H1 (cell line): ENCODE measurements at regions not wholly inside any gene's neighbourhood (a gene's known extent, or its start where the extent isn't known, plus 50 kb on each side); places are given as distances from the start of the nearest gene placed in this dataset.

Experiments used
- CTCF ChIA-PET: fragments of 300-600 bp; sonication (Branson Sonifier 250); formaldehyde crosslinking; loops from one replicate; lab custom pipeline; 2021; ENCODE audit not compliant: partially characterized antibody; lab: Charles Lee
- POLR2A ChIA-PET: fragments of 300-600 bp; sonication (Branson Sonifier 250); formaldehyde crosslinking; loops from one replicate; lab custom pipeline; 2021; ENCODE audit warnings: inconsistent platforms; ENCODE audit not compliant: partially characterized antibody; lab: Charles Lee
- DNase-seq, 2 experiments: peaks; one replicate each; pipeline versions ENCODE4 v3.0.0 to v3.0.0-alpha.2; 2010 to 2022; ENCODE audit warnings: low spot score in 2 of 2, low read depth in 1 of 2, mixed read lengths in 1 of 2
- FAIRE-seq: peaks from 2 replicates; lab custom pipeline; 2011; peaks lifted over from hg19 to GRCh38; lab: Jason Lieb, UNC
- H2AFZ ChIP-seq: 2 replicates; pipeline ENCODE4 v1.8.1; 2012; ENCODE audit warnings: low read length, inconsistent platforms
- H2AK5ac ChIP-seq: 2 replicates; pipeline ENCODE4 v1.6.1; 2013; ENCODE audit warnings: low read depth, low read length
- H2BK120ac ChIP-seq: replicated peaks from 2 replicates; pipeline ENCODE3; 2013; ENCODE audit warnings: low read depth, low read length, inconsistent platforms
- H2BK12ac ChIP-seq: 2 replicates; pipeline ENCODE4 v1.6.1; 2013; ENCODE audit warnings: low read depth, low read length
- H2BK15ac ChIP-seq: 2 replicates; pipeline ENCODE4 v1.6.1; 2013; ENCODE audit warnings: low read length
- H2BK20ac ChIP-seq: 2 replicates; pipeline ENCODE4 v1.6.1; 2013; ENCODE audit warnings: low read length
- H2BK5ac ChIP-seq: 2 replicates; pipeline ENCODE4 v1.6.1; 2013; ENCODE audit warnings: low read depth, low read length
- H3K14ac ChIP-seq: 2 replicates; pipeline ENCODE4 v1.6.1; 2013; ENCODE audit warnings: inconsistent platforms; ENCODE audit not compliant: insufficient read length
- H3K18ac ChIP-seq: 2 replicates; pipeline ENCODE4 v1.6.1; 2013; ENCODE audit warnings: low read length; ENCODE audit errors: extremely low read depth
- H3K23ac ChIP-seq: 2 replicates; pipeline ENCODE4 v1.6.1; 2013; ENCODE audit warnings: inconsistent platforms; ENCODE audit not compliant: insufficient read length
- H3K23me2 ChIP-seq: 2 replicates; pipeline ENCODE4 v1.6.1; 2013; ENCODE audit warnings: low read depth, low read length
- H3K27ac ChIP-seq: 2 replicates; pipeline ENCODE4 v1.6.1; 2011; ENCODE audit warnings: low read depth, low read length, inconsistent platforms
- H3K27me3 ChIP-seq, 4 experiments: replicated peaks in 1 of 4; 1 replicate in 1 of 4; 2 replicates in 3 of 4; pipeline versions ENCODE4 v1.6.1 to v1.8.1; 2011 to 2013; ENCODE audit warnings: low read length in 3 of 4, mild to moderate bottlenecking in 3 of 4, inconsistent platforms in 2 of 4, mixed read lengths in 2 of 4, moderate library complexity in 1 of 4; ENCODE audit not compliant: control insufficient read depth in 3 of 4, insufficient read depth in 3 of 4; ENCODE audit errors: extremely low read depth in 1 of 4
- H3K36me3 ChIP-seq, 4 experiments: 2 replicates each; pipeline versions ENCODE4 v1.6.1 to v1.8.1; 2011 to 2013; ENCODE audit warnings: mild to moderate bottlenecking in 4 of 4, low read length in 3 of 4, moderate library complexity in 2 of 4, control low read depth in 1 of 4, inconsistent platforms in 1 of 4; ENCODE audit not compliant: insufficient read depth in 4 of 4, control insufficient read depth in 2 of 4
- H3K4ac ChIP-seq: replicated peaks from 2 replicates; pipeline ENCODE3; 2013; ENCODE audit warnings: low read length, low read depth, mixed read lengths, inconsistent platforms; ENCODE audit not compliant: insufficient read length
- H3K4me1 ChIP-seq, 4 experiments: replicated peaks in 1 of 4; 1 replicate in 1 of 4; 2 replicates in 3 of 4; pipeline versions ENCODE4 v1.6.1 to v1.8.1; 2011 to 2013; ENCODE audit warnings: low read length in 3 of 4, inconsistent platforms in 2 of 4, mixed read lengths in 1 of 4; ENCODE audit not compliant: insufficient read depth in 4 of 4, control insufficient read depth in 3 of 4
- H3K4me2 ChIP-seq, 2 experiments: 2 replicates each; pipeline versions ENCODE4 v1.6.1 to v1.8.1; 2011 to 2013; ENCODE audit warnings: low read depth in 2 of 2, low read length in 2 of 2, control low read depth in 1 of 2, inconsistent platforms in 1 of 2, mild to moderate bottlenecking in 1 of 2; ENCODE audit not compliant: insufficient read depth in 1 of 2
- H3K4me3 ChIP-seq, 4 experiments: fragments of 200-600, 300-600 bp in 1 of 4; sonication (generic), shearing (Covaris generic), sonication (Bioruptor Twin) in 1 of 4; 2 replicates each; pipeline versions ENCODE4 v1.5.1 to v1.8.1; 2011 to 2016; ENCODE audit warnings: low read length in 4 of 4, low read depth in 3 of 4, control low read depth in 2 of 4, inconsistent platforms in 2 of 4, mild to moderate bottlenecking in 2 of 4, mixed read lengths in 1 of 4, moderate library complexity in 1 of 4; ENCODE audit not compliant: insufficient read depth in 2 of 4; ENCODE audit errors: extremely low read depth in 1 of 4
- H3K56ac ChIP-seq: replicated peaks from 2 replicates; pipeline ENCODE3; 2013; ENCODE audit warnings: low read depth, mild to moderate bottlenecking, mixed read lengths, low read length, inconsistent platforms; ENCODE audit not compliant: insufficient read length
- H3K79me1 ChIP-seq: 2 replicates; pipeline ENCODE4 v1.6.1; 2013; ENCODE audit warnings: low read depth, low read length, control low read depth
- H3K79me2 ChIP-seq, 2 experiments: 2 replicates each; pipeline versions ENCODE4 v1.6.1 to v1.8.1; 2012 to 2013; ENCODE audit warnings: low read length in 2 of 2, mild to moderate bottlenecking in 2 of 2, inconsistent platforms in 1 of 2; ENCODE audit not compliant: insufficient read depth in 2 of 2, control insufficient read depth in 1 of 2
- H3K9ac ChIP-seq, 4 experiments: replicated peaks in 1 of 4; 1 replicate in 1 of 4; 2 replicates in 3 of 4; pipeline versions ENCODE4 v1.6.1 to v1.8.1; 2011 to 2013; ENCODE audit warnings: low read depth in 3 of 4, low read length in 3 of 4, control low read depth in 2 of 4, mild to moderate bottlenecking in 2 of 4, moderate library complexity in 2 of 4, inconsistent platforms in 1 of 4; ENCODE audit errors: extremely low read depth in 1 of 4
- H3K9me3 ChIP-seq, 2 experiments: 2 replicates each; pipeline versions ENCODE4 v1.6.1 to v1.8.1; 2012 to 2013; ENCODE audit warnings: mild to moderate bottlenecking in 2 of 2, moderate library complexity in 2 of 2, control low read depth in 1 of 2, inconsistent platforms in 1 of 2, low read depth in 1 of 2, low read length in 1 of 2, mixed read lengths in 1 of 2; ENCODE audit not compliant: insufficient read depth in 2 of 2
- H4K20me1 ChIP-seq, 2 experiments: replicated peaks in 1 of 2; 2 replicates each; pipeline versions ENCODE3 to v1.8.1; 2011 to 2013; ENCODE audit warnings: inconsistent platforms in 2 of 2, low read length in 2 of 2, mild to moderate bottlenecking in 1 of 2; ENCODE audit not compliant: insufficient read depth in 2 of 2, control insufficient read depth in 1 of 2
- H4K5ac ChIP-seq: 2 replicates; pipeline ENCODE4 v1.6.1; 2013; ENCODE audit warnings: low read length, low read depth, mixed read lengths, inconsistent platforms; ENCODE audit not compliant: insufficient read length
- H4K8ac ChIP-seq: 2 replicates; pipeline ENCODE4 v1.8.0; 2013; ENCODE audit warnings: mild to moderate bottlenecking, moderate library complexity, low read length, inconsistent platforms; ENCODE audit not compliant: insufficient read depth; ENCODE audit errors: extremely low read depth
- H4K91ac ChIP-seq: replicated peaks from 2 replicates; pipeline ENCODE3; 2013; ENCODE audit warnings: low read length, mixed read lengths, inconsistent platforms; ENCODE audit not compliant: insufficient read length
- ASH2L ChIP-seq: fragments of 200-600, 300-600 bp; sonication (generic); IDR thresholded peaks from one replicate; pipeline ENCODE4 v1.7.1; 2017; ENCODE audit warnings: low read length
- ATF3 ChIP-seq: IDR thresholded peaks from 2 replicates; pipeline ENCODE4 v1.6.1; 2011; ENCODE audit warnings: low read depth, mild to moderate bottlenecking, low read length; ENCODE audit not compliant: insufficient read depth
- BCL11A ChIP-seq, 2 experiments: IDR thresholded peaks; one replicate each; pipeline ENCODE4 v1.6.1; 2011; ENCODE audit warnings: low read depth in 2 of 2, low read length in 2 of 2, mild to moderate bottlenecking in 2 of 2
- CBX5 ChIP-seq: fragments of 300-800, 300-1000 bp; sonication (generic); IDR thresholded peaks from 2 replicates; pipeline ENCODE4 v1.7.1; 2016; ENCODE audit warnings: antibody characterized with exemption, low read length, low read depth
- CHD2 ChIP-seq: IDR thresholded peaks from 2 replicates; pipeline ENCODE4 v1.6.1; 2012; ENCODE audit warnings: low read length, improper control_type of control experiment
- HDAC6 ChIP-seq: IDR thresholded peaks from one replicate; pipeline ENCODE4 v1.7.1; 2012; ENCODE audit warnings: low read depth, mild to moderate bottlenecking, inconsistent platforms, low read length, moderate library complexity
- MAFK ChIP-seq: IDR thresholded peaks from 2 replicates; pipeline ENCODE4 v1.6.1; 2012; ENCODE audit warnings: low read depth, mild to moderate bottlenecking, improper control_type of control experiment, low read length
- RAD21 ChIP-seq, 2 experiments: IDR thresholded peaks in 1 of 2; conservative IDR thresholded peaks in 1 of 2; 2 replicates each; pipeline ENCODE4 v1.6.1; 2011; ENCODE audit warnings: low read depth in 2 of 2, low read length in 2 of 2, improper control_type of control experiment in 1 of 2, inconsistent platforms in 1 of 2, mild to moderate bottlenecking in 1 of 2, moderate library complexity in 1 of 2
- RNF2 ChIP-seq: fragments of 200-900, 300-1000 bp; sonication (generic); IDR thresholded peaks from 2 replicates; pipeline ENCODE4 v1.7.1; 2016; ENCODE audit warnings: borderline replicate concordance, low read depth, mild to moderate bottlenecking, antibody characterized with exemption, low read length; ENCODE audit not compliant: poor library complexity, severe bottlenecking; ENCODE audit errors: missing control alignments
- SAP30 ChIP-seq: fragments of 300-600 bp; sonication (generic); IDR thresholded peaks from 2 replicates; pipeline ENCODE4 v1.7.1; 2012; ENCODE audit warnings: low read length, moderate library complexity, mild to moderate bottlenecking, inconsistent platforms; ENCODE audit not compliant: insufficient read depth, insufficient replicate concordance
- TAF7 ChIP-seq: optimal IDR thresholded peaks from 2 replicates; pipeline ENCODE3; 2011; ENCODE audit warnings: low read depth, mild to moderate bottlenecking, inconsistent platforms, low read length, moderate library complexity, borderline replicate concordance
- USF2 ChIP-seq: IDR thresholded peaks from 2 replicates; pipeline ENCODE4 v1.6.1; 2011; ENCODE audit warnings: low read length, improper control_type of control experiment
- YY1 ChIP-seq: IDR thresholded peaks from 2 replicates; pipeline ENCODE4 v1.6.1; 2011; ENCODE audit warnings: low read depth, mild to moderate bottlenecking, low read length

DNA sequence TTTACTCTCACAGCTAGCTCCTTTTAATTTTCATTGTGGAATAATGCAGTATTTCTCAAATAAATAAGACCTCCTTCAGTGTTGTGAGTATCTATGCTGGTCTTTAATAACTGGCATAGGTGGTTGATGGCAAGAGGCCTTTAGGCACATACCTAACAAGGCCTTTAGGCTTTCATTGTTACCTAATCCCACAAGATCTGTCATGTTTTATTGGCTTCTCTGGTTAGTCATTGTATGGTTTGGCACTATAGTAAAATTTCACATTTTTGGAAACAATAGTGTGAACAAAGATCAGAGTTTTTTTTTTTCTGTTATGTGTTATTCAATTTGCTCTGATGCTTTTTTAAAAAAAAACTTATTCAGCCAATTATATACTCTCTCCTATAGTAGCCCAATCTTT is 89.8 kb upstream of the NEUROD1 start:
- Histone ChIP-seq H3K79me2 (no peaks in the 10 kb centered on the region), H2BK20ac (no peak overlapping the region), H4K20me1 (no peaks in the 10 kb centered on the region), H3K9ac (no peak overlapping the region), H3K4me1 (no peaks in the 10 kb centered on the region), H4K91ac (no peak overlapping the region), H3K23ac (no peak overlapping the region), H3K18ac (no peak overlapping the region), H3K9me3 (no peaks in the 10 kb centered on the region), H3K23me2 (no peaks in the 10 kb centered on the region), H2BK15ac (no peak overlapping the region), H2AK5ac (no peak overlapping the region), H2BK120ac (no peak overlapping the region), H3K4me3 (no peak overlapping the region), H3K36me3 (no peaks in the 10 kb centered on the region), H3K4me2 (no peak overlapping the region), H3K79me1 (no peaks in the 10 kb centered on the region), H4K8ac (no peak overlapping the region), H4K5ac (no peak overlapping the region), H3K27ac (no peak overlapping the region), H3K4ac (no peak overlapping the region), H3K27me3 (no peaks in the 10 kb centered on the region), H2BK5ac (no peak overlapping the region), H3K14ac (no peak overlapping the region), H2BK12ac (no peak overlapping the region), H2AFZ (no peak overlapping the region), H3K56ac (no peak overlapping the region)
- ChIA-PET POLR2A (no interaction called here), CTCF (interaction anchor here (1.8 kb wide), 1 partner anchor 9 kb away, joined by 5 read pairs; no protein-coding TSS in a partner anchor)
- DNase-seq (no peak), FAIRE-seq (no peak)
- TF ChIP-seq TAF7, result no peak
- no peak for TF ChIP-seq SAP30
- no peak for TF ChIP-seq MAFK
- no peak for TF ChIP-seq ASH2L
- no peak for TF ChIP-seq CHD2
- TF ChIP-seq BCL11A (IDR thresholded peaks at IDR 0.05; ENCODE audit: low read depth in 2 of 2, low read length in 2 of 2), result no peak
- TF ChIP-seq RNF2, result no peak
- TF ChIP-seq RAD21 (IDR thresholded peaks at IDR 0.05 in 1 of 2, conservative IDR thresholded peaks at IDR 0.05 in 1 of 2; ENCODE audit: low read depth in 2 of 2, low read length in 2 of 2), result no peak
- no peak for TF ChIP-seq CBX5
- no peak for TF ChIP-seq HDAC6
- TF ChIP-seq USF2, result no peak
- TF ChIP-seq ATF3, result no peak
- no peak for TF ChIP-seq YY1
